ENCODE measurements at regions not wholly inside any gene's neighbourhood (a gene's known extent, or its start where the extent isn't known, plus 50 kb on each side); places are given as distances from the start of the nearest gene placed in this dataset.

DNA sequence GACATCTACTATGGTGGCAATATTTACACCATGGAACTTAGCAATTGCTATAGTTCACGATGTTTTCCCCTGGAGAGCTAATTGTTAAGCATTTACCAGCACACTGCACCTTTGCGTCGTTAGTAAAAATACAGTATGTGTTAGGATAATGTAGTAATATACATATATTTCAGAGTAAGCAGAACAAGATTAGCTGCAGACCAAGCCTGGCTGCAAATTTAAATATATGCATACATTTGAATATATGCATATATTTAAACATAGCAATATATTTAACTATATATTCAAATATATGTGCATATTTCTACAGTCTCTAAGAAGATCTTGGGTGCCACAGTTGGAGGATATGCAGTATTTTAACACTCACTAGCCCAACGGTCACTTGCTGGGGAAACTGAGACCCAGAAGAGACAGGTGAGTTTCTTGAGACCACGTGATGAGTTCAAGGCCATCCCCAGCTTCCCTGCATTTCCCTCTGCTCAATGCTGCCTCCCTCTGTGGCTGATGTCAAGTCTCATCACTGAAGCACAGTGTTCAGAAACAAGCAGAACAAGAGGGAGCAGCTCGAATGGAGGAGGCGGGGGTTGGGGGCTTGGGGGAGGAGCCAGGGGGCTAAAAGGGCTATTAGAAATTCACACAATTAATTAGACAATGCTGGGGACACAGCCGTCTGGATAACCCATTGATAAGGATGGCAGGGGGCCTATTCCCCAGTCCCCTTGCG lies 708.0 kb downstream of the MED13L start:
- DNase-seq, result no peak

DNA sequence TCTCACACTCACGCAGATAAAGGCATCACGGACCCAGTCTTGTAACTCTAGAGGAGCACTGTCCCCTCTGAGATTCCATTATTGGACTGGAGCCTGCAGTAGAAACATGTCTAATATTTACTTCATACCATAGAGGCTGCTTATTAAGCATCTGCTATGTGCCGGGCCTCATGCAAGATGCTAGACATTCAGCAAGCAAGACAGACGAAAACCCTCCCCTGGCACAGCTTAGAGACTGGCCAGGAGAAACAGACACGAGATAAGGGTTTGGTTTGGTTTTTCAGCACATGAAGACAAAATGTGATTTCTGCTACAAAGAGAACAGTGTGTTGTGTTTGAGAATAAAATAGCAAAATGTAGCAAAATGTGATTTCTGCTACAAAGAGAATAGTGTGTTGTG lies 719.2 kb downstream of the MED13L start:
- DNase-seq, result no peak

DNA sequence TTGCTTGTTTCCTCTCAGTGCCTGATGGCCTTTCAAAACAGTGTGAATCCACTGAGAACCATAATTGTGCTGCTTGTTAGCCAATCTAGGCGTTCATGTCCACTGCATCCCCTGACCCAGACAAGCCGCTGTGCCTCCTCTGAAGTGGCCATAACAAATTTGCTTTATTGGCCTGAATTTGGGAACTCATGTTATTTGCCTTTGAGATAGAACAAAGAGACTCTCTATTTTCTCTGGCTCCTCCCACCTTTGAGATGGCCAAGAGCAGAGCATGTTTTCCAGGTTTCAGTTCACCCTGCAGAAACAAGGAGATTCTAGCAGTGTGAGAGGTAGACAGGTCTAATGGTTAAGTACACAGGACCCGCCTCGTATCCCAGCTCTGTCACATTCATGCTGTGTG lies 723.9 kb downstream of the MED13L start:
- no peak for DNase-seq

DNA sequence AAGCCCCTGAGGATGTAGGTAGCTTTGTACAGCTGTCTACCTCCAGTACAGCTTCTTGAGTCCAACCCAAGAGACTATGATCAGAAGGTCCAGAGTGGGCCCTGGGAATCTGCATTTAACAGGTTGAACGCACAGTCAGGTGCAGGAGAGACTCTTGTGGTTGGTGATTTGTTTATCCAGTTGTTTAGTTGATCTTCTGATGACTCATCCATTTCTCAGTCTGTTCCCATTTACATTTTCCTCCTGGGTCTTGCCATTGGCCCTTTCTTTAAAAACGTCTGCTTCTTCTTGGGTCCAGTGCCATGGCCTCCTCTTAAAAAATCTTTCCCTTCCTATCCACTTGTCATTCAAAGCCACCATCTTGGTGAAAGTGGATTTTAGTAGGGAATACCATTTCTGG lies 734.2 kb downstream of the MED13L start:
- no peak for DNase-seq

DNA sequence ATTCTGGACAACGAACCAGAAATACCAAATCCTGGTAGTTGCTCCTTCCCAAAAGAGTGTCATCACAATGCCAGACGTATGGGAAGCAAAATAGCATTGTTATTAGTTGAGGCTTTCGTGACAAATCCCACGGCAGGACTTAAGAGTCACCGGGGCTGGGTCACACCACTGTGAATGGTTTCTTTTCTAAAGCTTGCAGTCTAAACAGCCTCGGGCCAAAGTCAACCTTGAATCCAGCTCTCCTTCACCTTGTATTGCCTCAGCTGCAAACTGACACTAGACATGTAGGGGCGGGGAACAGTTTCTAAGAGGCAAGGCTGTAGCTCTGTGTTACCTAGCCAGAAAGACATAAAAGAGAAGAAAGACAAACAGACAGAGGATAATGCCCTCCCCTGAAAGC lies 734.8 kb downstream of the MED13L start:
- no peak for DNase-seq

DNA sequence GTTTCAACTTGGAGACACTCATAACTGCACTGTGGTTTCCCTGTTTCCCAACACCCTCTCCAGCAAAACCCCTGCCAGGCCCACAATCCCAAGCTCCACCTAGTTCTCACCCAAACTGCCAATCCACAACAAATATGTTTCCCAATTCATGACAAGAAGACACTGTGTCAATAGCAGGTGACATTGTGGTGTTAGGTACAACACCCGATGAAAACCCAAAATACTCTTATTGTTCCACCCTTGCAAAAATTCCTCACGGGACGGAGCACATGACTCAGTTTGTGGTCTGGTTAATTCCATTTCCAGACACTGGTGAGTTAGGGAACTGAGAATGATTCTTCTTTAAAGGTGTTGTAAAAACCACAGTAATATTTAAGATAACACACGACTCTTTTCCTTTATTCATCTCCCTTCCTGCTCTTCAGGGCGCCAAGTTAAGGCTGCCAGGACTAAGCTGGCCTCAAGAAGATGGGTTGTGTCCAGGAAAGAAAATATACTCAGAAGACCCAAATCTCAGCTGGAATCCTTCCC lies 735.5 kb downstream of the MED13L start:
- DNase-seq, result no peak

DNA sequence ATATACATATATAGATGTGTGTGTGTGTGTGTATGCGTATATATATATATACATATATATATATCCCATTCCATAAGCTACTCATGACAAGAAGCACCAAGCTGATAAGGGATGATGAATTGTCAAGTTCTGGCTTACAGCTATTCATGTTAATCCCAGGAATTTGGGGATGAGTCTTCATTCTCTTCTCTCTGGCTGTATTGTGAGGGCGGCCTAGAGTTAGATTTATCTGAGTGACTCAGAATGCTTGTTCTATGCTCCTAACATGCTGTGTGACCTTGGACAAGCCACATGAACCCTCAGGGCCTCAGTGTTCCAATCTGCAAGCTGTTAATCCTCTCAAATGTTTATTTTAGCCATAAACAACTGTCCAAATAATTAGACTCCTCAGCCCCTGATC lies 749.0 kb downstream of the MED13L start:
- no peak for DNase-seq

DNA sequence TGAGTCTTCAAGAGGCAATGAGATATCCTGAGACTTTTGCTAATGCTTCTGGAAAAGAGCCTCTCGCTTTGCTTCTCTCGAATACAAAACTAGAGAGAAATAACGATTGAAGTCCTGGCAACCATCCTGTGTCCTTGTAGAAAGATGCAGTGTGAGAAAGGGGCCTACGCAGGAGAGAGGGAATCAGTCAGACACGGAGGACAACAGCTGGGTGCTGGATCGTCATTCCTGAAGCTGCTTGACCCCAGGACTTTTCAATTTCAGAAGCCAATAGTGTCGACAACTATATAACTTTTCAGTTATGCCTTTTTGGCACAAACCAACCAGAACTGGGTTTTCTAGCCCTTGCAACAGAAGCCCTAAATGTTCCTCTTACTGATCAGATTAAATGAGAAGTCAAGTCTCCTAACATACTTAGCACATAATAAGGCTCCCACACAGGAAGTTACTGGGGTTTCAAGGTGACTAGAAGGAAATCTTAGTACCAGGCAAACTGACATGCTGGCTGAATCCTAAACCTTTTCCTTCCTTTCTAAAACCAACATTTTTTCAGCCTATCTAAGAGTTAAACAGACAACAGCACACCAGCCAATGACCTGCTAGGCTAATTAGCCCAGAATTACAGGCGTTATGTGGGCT lies 755.6 kb downstream of the MED13L start:
- no peak for DNase-seq

DNA sequence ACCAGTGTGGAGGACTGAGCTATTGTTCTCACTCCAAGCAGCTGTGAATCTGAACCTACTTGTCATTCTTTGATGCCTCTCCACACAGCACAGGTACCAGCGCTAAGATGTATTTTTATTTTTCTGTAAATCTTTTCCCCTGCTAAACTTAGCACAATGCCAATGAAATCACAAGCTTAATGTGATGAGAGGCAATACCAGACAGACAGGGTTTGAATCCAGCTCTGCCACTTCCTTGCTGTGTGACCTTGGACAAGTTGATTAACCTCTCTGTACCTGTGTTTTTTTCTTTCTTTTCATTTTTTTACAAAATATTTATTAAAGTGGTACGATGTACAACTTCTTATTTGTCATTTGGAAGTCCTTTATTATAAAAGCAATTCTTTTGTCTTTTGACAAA lies 757.6 kb downstream of the MED13L start:
- DNase-seq, result no peak

DNA sequence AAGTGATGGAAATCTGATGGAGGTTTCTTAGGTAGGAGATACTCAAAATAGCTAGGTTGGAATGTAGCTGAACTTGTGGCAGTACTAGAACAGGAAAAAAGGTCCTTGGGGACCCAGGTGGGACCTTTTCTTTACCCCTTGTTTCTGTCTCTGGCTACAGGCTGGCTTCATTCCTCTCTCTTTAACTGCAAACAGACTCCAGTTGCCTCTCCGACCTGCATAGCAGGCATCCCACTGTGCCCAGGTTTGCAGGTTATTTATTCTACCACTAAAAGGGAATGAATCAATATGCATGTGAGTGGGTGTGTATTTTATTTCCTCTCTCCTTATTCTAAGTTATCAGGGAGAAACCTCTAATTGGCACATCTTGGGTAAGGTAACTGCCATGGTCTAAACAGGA lies 758.1 kb downstream of the MED13L start:
- DNase-seq, result no peak

DNA sequence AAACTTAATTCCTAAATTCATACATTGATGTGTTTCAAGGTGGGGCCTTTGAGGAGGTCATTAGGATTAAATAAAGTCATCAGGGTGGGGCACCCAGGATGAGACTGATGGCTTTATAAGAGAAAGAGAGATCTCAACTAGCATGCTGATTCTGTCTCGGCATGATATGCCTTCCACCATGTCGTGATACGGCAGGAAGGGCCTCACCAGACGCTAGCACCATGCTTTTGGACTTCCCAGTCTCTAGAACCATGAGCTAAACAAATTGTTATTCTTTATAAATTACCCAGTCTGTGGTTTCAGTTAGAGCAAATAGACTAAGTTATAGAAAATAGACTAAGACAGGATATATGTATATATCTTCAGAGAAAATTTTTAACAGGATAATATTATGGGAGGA lies 759.6 kb downstream of the MED13L start:
- no peak for DNase-seq

DNA sequence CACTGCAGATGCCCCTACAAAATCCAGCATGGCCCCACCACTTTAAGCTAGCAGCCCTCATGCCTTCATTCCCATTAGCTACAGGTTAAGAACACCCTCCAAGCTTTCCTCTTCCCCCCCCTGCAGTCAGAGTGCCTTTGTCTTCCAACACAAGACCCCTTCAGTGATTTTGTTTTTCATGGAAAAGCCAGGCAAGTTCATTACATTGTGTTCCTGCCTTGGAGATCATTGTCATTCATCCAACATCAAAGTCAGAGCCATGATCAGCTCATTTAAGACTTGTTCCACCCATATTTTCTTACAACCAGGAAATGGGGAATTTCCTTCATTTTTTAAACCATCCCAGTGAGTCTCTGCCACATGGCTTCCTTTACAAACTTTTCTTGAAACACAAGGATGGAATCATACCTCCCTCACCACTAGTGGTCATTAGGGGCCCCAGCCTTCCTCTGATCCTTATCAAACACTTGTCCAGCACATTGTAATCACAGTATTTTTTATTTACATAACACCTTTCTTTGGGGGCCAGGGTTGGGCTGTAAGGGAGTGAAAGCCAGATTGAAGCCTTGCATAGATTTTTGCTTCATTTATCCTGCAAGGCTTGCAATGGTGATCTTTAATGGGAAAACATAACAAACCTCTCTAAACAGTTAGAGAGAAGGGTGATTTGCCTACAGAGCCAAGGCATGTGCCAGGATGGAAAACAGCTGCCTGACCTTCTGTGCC lies 765.3 kb downstream of the MED13L start:
- no peak for DNase-seq

DNA sequence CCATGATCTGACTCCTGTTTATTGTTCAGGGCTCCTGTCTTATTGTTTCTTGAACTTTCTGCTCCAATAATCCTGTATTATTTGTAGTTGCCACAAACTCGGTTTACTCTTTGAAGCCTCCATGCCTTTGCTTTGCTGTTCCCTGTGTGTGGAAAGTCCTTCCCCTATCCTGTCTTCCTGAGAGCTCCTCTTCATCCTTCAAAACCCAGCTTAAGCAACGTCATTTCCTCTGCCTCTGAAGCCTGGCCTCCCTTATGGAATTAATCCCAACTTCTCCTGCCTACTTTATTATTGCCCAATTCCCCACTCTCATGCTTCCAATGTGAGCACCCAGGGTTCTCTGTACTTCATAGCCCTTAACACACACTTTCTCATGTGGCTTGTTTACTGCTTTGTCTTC lies 766.2 kb downstream of the MED13L start:
- DNase-seq, result no peak

DNA sequence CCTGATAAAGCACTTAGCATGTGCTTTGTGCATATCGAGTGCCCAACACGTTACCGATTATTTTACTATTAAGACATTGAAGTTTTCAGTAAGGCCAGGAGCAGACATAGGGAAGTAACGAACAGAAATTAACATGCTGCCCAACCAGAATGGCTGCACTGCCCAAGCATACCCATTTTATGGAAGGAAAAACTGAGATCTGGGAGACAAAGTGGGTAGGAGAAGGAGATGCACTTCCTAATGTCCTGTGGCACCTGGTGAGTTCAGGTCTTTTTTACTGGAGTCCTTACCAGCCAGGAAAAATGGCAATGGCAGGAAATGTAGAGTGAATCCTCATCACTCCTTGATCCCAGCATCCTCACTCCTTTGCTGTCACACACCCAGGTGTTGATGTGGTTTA lies 768.5 kb downstream of the MED13L start:
- no peak for DNase-seq

DNA sequence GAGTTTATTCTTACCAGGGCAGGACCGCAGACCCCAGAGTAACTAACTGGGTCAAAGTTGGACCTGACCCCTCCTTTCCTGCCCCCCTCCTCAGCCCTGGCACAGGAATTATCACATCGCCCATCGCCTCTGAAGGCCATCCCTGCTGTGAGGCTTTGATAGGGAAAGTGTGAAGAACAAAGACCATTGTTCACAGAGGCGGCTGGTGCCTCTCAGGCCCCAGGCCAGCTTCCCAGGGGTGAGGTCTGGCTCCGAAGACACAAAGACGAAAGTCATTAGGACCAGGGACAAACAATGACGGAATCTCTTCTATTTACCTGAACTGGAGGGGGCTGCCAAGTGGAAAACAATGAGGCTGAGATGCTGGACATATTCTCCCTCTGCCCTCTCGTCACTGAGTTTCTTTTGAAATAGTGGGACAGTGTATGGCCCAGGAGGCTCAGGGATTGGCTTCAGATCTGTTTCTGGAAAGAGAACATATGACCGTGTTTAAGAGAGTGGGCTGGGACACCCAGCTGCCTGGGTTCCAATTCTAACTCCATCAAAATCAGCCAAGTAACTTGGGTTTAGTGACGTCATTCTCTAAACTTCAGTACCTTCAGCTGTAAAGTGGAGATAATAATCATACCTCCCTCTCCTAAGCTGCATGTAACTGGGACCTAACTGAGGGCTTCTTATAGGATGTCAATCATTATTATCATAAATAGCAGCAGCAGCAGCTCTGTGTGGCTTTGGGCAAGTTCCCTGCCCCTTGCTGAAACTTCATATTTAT lies 769.4 kb downstream of the MED13L start:
- no peak for DNase-seq

DNA sequence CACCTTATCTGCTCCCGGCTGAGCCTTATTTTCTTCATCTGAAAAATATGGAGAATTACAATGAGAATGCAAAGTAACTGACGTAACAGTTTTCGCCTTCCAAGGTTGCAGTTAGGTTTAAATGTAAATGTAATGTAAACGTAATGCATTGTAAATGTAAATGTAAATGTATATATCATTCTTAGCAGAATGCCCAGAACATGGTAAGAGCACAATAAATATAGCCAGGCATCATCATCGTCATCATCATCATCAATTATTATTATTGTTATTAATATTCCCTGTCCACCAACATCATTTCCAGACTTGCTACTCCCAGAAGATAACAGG lies 770.0 kb downstream of the MED13L start:
- DNase-seq, result no peak

DNA sequence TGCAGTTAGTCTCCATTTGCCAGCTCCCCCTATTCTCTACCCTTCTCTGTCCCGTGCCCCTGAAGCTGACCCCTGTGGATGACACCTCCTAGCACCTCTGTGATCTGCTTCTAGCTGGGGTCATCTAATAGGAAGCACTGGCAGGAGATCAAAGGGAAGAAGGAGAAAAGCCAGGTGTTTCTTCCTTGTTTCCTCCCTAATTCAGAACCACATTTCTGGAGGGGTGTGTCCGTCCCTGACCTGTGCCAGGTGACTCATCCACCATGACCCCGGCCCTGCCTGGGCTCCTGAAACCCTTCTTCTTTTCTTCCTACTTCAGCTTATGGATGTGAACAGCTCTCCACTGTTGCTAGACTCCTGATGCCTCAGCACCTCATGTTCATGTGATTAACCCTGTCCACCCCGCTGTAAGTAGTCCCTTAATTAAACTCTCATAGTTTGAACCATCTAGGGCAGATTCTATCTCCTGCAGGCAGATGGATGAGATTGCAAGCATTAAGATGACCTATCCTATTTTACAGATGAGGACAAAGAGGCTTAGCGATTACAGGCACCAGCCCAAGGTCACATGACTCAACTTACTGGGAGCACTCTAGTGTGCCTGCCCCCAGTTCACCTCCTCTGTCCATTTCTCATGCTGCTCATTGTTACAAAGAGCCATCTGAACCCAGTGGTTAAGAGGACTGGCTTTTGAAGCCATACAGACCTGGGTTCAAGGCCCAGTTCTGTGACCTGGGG lies 770.5 kb downstream of the MED13L start:
- no peak for DNase-seq

DNA sequence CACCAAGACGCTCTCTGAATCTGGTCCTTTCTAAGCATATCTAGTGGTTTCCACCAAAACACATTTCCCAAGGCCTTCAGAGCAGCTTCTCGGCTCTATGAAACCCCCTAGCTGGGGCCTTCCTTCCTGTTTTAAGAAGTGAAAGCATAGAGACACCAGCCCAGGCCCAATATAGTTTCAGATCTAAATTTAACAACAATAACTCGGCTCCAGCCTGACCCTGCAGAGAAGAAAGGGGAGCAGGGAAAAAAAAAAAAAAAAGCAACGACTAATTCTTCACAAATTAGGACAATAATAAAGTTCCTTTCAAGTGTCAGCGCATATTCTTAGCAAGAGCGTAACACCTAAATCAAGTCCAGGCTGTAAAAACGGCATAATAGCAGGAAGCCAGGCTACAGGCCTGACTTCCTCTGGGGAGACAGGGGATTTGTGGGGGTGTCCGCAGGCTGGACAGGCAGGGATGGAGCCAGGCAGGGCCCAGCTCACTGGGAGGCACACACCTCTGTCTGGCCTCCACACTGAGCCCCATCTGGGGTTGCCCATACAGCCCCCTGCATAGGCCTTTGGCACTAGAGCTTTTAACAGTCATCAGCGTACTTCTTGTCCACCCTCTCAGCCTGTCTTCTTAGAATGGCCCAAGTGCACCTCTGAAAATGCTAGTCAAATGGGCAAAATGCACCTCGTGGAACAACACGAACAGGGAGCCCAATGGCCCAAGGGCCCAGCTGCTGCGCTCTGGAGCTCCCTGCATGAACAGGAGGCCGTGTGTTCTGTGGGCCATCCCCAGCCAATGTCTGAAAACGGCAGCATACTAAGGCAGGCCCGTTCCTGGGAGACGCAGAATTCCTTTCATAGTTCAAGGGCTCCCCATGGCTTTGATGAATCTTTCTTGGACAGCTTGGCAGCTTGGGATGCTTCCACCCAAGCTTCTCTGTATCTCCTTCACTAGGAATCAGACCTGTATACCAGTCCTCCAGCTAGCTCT lies 772.9 kb downstream of the MED13L start:
- DNase-seq, result no peak

DNA sequence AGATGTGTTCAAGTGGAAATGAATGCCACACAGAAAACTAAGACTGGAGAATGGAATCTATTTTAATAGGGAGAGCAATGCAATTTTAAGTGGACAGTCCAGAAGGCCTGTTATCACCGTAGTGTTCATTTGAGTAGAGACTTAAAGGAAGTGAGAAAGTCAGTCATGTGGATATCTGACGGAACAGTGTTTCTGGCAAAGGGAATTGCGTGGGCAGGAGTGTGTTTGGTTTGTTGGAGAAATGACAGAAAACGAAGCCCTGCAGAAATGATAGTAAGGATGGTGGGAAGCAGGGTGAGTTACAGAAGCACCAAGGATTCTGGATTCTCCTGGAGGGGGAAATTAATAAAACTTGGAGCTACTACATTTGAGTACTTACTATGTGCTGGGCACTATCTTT lies 776.6 kb downstream of the MED13L start:
- no peak for DNase-seq

DNA sequence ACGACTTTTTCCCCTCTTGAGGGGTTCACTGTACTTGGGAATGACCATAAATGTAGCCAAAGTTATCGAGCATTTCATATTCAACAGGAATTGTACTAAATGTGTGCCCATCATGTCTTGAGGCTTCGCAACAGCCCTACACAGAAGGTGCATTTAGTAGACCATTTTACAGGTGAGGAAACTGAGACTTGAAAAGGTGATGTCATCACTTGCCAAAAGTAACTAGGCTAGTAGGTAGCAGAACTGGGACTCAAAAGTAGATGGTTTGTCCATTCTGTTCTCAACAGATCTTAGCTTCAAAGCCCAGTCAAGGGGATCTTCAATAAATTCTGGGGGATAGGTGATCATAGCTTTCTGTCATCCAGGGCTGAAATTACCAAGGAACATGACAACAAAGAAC lies 782.2 kb downstream of the MED13L start:
- DNase-seq, result no peak

DNA sequence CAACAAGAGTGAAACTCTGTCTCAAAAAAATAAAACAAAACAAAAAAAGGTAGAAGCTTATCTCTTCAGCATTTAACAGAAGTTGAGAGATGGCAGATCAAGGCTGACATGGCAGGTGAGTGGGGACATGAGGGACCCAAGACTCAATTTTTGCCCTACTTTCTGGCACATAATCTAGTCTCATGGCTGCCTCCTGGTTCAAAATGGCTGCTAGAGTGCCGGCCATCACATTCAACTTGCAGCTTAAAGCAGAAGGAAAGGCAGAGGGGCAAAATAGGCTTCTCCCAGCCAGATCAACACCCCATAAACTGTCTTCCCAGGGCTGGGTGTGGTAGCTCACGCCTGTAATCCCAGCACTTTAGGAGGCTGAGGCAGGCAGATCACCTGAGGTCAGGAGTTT lies 784.9 kb downstream of the MED13L start:
- DNase-seq, result no peak

Measured in CD4-positive, alpha-beta T cell treated with Interferon gamma for 1 hour (primary cell).